Stimulated activated CD8-positive, alpha-beta memory T cell treated with anti-CD3 and anti-CD28 coated beads, Interleukin-7, amount 100 ng/mL, for 1 hour (primary cell): ENCODE measurements at regions not wholly inside any gene's neighbourhood (a gene's known extent, or its start where the extent isn't known, plus 50 kb on each side); places are given as distances from the start of the nearest gene placed in this dataset.
"Not testable (repeated sequence)": the region's sequence is repeated elsewhere in the genome, so short reads cannot be mapped to it uniquely, and the experiment has no call there.

Source experiments
- DNase-seq, 2 donors: peaks; one replicate each; pipeline ENCODE4 v3.0.0-alpha.2; 2020; ENCODE audit warnings: low read depth in 2 of 2

- DNase-seq: no peak
Measured at GRCh38 chr16:65281586-65281985, 159.7 kb upstream of the CDH11 start.

- no peak for DNase-seq
Measured at GRCh38 chr16:65280845-65281512, 159.1 kb upstream of the CDH11 start.

GRCh38 chr16:65279576-65279975, 157.7 kb upstream of the CDH11 start:
- no peak for DNase-seq

- no peak for DNase-seq
Measured at GRCh38 chr16:65278874-65279273, 157.0 kb upstream of the CDH11 start.

- no peak for DNase-seq
Measured at GRCh38 chr16:65274566-65274965, 152.7 kb upstream of the CDH11 start.

GRCh38 chr16:65272699-65273414, 151.0 kb upstream of the CDH11 start:
- no peak for DNase-seq

GRCh38 chr16:65271996-65272395, 150.1 kb upstream of the CDH11 start:
- DNase-seq: no peak

GRCh38 chr16:65268331-65268730, 146.5 kb upstream of the CDH11 start:
- DNase-seq: no peak

- no peak for DNase-seq
Measured at GRCh38 chr16:65263896-65264295, 142.0 kb upstream of the CDH11 start.

- no peak for DNase-seq
Measured at GRCh38 chr16:65260746-65261145, 138.9 kb upstream of the CDH11 start.

- DNase-seq: no peak
Measured at GRCh38 chr16:65254144-65254543, 132.3 kb upstream of the CDH11 start.

- DNase-seq: no peak
Measured at GRCh38 chr16:65249768-65250167, 127.9 kb upstream of the CDH11 start.

GRCh38 chr16:65244787-65245186, 122.9 kb upstream of the CDH11 start:
- no peak for DNase-seq

- DNase-seq: no peak
Measured at GRCh38 chr16:65235339-65236177, 113.7 kb upstream of the CDH11 start.

GRCh38 chr16:65234721-65235320, 113.0 kb upstream of the CDH11 start:
- DNase-seq: not testable (repeated sequence)

GRCh38 chr16:65229191-65229662, 107.4 kb upstream of the CDH11 start:
- no peak for DNase-seq

- no peak for DNase-seq
Measured at GRCh38 chr16:65227150-65227835, 105.4 kb upstream of the CDH11 start.

GRCh38 chr16:65226077-65226476, 104.2 kb upstream of the CDH11 start:
- DNase-seq: no peak

- DNase-seq: no peak
Measured at GRCh38 chr16:65225488-65225887, 103.6 kb upstream of the CDH11 start.

- no peak for DNase-seq
Measured at GRCh38 chr16:65224994-65225393, 103.1 kb upstream of the CDH11 start.

GRCh38 chr16:65224471-65224870, 102.6 kb upstream of the CDH11 start:
- no peak for DNase-seq
